ENCODE measurements at regions not wholly inside any gene's neighbourhood (a gene's known extent, or its start where the extent isn't known, plus 50 kb on each side); places are given as distances from the start of the nearest gene placed in this dataset.
"Not testable (repeated sequence)": the region's sequence is repeated elsewhere in the genome, so short reads cannot be mapped to it uniquely, and the experiment has no call there.

- DNase-seq, result no peak
- in situ Hi-C loops (cut with MboI; ENCODE audit: low pct_unique_long_range_greater_than_20kb, low sequenced_read_pairs), result no loop called here
These were observed 489.1 kb downstream of the RMST start for GRCh38 chr12:97951717-97952116.

DNA sequence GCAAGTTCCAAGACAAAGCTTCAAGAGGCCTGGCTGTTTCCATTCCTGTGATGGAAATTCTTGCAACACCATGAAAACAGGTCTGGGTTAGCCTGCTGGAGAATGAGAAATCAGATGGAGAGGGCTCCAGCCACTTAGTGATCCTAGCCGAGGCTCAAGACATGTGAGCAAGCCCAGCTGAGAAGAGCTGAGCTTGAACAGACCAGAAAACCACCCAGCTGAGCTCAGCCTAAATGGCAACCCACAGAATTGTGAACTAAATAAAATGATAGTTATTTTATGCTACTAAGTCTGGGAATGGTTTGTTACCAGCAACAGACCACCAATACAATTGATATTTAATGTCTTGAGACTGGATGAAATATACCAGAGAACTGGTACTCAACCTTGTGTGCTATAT, 494.5 kb downstream of the RMST start:
- in situ Hi-C loops (cut with MboI; ENCODE audit: low pct_unique_long_range_greater_than_20kb, low sequenced_read_pairs), result no loop called here
- DNase-seq, result no peak

- no peak for DNase-seq
- in situ Hi-C loops (cut with MboI; ENCODE audit: low pct_unique_long_range_greater_than_20kb, low sequenced_read_pairs), result no loop called here
These were observed 497.6 kb downstream of the RMST start for GRCh38 chr12:97960225-97960624.

- in situ Hi-C loops (cut with MboI; ENCODE audit: low pct_unique_long_range_greater_than_20kb, low sequenced_read_pairs), result no loop called here
- peak; percentile 49 for DNase-seq
These were observed 498.4 kb downstream of the RMST start for GRCh38 chr12:97960741-97961608.

- in situ Hi-C loops (cut with MboI; ENCODE audit: low pct_unique_long_range_greater_than_20kb, low sequenced_read_pairs), result no loop called here
- no peak for DNase-seq
These were observed 505.2 kb downstream of the RMST start for GRCh38 chr12:97967831-97968230.

- no peak for DNase-seq
- in situ Hi-C loops (cut with MboI; ENCODE audit: low pct_unique_long_range_greater_than_20kb, low sequenced_read_pairs), result no loop called here
These were observed 506.1 kb downstream of the RMST start for GRCh38 chr12:97968641-97969197.

DNA sequence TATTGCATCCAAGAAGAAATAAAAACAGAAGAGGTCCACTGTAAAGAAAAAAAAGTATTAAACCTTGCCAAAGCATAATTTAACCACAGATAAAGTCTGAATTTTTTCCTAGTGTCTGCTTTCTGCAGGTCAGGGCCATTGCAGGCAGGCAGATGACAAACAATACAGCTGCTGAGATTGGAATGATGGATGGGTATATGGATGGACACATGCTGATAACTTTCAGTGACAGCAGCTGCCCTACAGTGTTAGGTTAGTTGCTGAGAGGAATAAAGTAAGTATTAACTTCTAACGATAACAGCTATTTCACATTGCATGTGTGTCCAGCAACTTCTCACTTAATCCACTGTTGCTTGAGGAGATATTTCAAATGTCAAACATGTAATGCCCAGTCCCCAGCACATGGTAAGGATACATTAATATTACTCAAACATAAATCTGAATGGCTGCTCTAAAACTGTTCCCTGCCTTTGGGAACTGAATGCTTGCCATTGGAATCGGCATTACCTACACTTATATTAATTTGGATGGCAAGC, 515.3 kb downstream of the RMST start:
- in situ Hi-C loops (cut with MboI; ENCODE audit: low pct_unique_long_range_greater_than_20kb, low sequenced_read_pairs), result no loop called here
- DNase-seq, result no peak

GRCh38 chr12:97982684-97983083, 520.1 kb downstream of the RMST start:
- DNase-seq, result no peak
- in situ Hi-C loops (cut with MboI; ENCODE audit: low pct_unique_long_range_greater_than_20kb, low sequenced_read_pairs), result no loop called here

- no peak for DNase-seq
- in situ Hi-C loops (cut with MboI; ENCODE audit: low pct_unique_long_range_greater_than_20kb, low sequenced_read_pairs), result no loop called here
These were observed 521.2 kb downstream of the RMST start for GRCh38 chr12:97983796-97984195.

DNA sequence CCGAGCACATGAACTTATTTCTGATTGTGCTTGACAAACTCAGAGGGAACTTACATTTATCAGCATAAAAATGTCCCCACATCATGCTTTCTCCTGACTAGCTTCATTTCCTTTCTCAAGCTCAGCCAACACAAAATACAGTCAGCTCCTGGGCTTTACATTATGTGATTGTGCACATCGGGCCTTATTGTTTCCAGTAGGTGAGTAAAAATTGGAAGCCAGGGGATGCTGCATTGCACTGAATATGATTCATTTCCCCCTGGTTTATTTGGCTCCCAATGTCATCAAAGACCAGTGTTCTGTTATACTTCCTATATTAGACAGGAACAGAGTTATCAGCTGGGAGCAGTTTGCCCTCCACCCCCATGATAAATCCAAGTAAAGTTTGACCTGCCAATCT, 521.8 kb downstream of the RMST start:
- in situ Hi-C loops (cut with MboI; ENCODE audit: low pct_unique_long_range_greater_than_20kb, low sequenced_read_pairs), result no loop called here
- DNase-seq, result no peak

DNA sequence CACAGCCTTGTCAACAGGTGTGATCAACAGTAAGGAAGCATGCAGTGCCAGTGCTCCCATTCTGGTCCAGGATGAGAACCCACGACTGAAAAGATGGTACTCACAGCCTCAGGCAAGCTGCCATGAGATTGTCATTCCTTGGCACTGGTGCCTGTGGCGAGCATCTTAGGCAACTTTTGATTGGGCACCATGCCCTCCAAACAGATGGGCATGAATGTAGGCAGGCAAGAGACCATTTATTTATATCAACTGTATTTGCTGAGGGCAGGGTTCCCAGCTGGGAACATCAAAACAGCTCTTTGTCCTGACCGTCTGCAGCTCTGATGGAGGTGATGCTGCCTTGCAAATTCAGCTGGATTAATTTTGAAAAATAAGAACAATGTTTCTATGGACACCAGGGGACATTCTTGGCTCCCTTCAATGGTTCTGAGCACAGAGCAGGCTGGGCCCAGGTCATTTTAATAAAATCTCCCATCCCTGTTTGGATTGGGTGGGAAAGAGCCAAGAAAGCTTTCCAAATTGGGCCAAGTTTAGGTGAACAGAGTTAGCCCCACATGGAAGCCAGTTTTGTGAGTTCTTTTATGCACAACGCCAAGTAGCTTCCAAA, 522.5 kb downstream of the RMST start:
- in situ Hi-C loops (cut with MboI; ENCODE audit: low pct_unique_long_range_greater_than_20kb, low sequenced_read_pairs), result no loop called here
- DNase-seq, result no peak

GRCh38 chr12:97985834-97986233, 523.2 kb downstream of the RMST start:
- in situ Hi-C loops (cut with MboI; ENCODE audit: low pct_unique_long_range_greater_than_20kb, low sequenced_read_pairs), result no loop called here
- DNase-seq, result no peak

GRCh38 chr12:97988588-97988987, 526.0 kb downstream of the RMST start:
- in situ Hi-C loops (cut with MboI; ENCODE audit: low pct_unique_long_range_greater_than_20kb, low sequenced_read_pairs); DNase-seq: not testable (repeated sequence)

- DNase-seq, result no peak
- in situ Hi-C loops (cut with MboI; ENCODE audit: low pct_unique_long_range_greater_than_20kb, low sequenced_read_pairs), result no loop called here
These were observed 525.9 kb upstream of the TMPO start for GRCh38 chr12:97989366-97989940.

- in situ Hi-C loops (cut with MboI; ENCODE audit: low pct_unique_long_range_greater_than_20kb, low sequenced_read_pairs), result no loop called here
- no peak for DNase-seq
These were observed 520.5 kb upstream of the TMPO start for GRCh38 chr12:97994746-97995484.

- in situ Hi-C loops (cut with MboI; ENCODE audit: low pct_unique_long_range_greater_than_20kb, low sequenced_read_pairs), result no loop called here
- DNase-seq, result no peak
These were observed 519.8 kb upstream of the TMPO start for GRCh38 chr12:97995559-97995958.

- no peak for DNase-seq
- in situ Hi-C loops (cut with MboI; ENCODE audit: low pct_unique_long_range_greater_than_20kb, low sequenced_read_pairs), result no loop called here
These were observed 514.0 kb upstream of the TMPO start for GRCh38 chr12:98001430-98001829.

GRCh38 chr12:98002887-98003493, 512.4 kb upstream of the TMPO start:
- DNase-seq, result peak; percentile 66
- in situ Hi-C loops (cut with MboI; ENCODE audit: low pct_unique_long_range_greater_than_20kb, low sequenced_read_pairs), result no loop called here

DNA sequence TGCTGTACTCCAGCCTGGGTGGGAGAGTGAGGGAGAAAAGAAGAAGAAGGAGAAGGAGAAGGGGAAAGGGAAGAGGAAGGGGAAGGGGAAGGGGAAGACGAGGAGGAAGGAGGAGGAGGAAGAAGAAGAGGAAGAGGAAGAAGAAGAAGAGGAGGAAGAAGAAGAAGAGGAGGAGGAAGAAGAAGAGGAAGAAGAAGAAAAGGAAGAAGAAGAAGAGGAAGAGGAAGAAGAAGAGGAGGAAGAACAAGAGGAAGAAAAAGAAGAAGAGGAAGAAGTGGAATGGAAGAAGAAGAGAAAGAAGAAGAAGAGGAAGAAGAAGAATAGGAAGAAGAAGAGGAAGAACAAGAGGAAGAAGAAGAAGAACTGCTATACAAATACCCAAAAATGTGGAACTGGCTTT, 507.4 kb upstream of the TMPO start:
- no peak for DNase-seq
- in situ Hi-C loops (cut with MboI; ENCODE audit: low pct_unique_long_range_greater_than_20kb, low sequenced_read_pairs), result no loop called here

All from KBM-7 (cell line).